ENCODE measurements at regions not wholly inside any gene's neighbourhood (a gene's known extent, or its start where the extent isn't known, plus 50 kb on each side); places are given as distances from the start of the nearest gene placed in this dataset.
A peak's percentile ranks its signal among the peaks of the same experiment; 100 is the strongest.
"Not testable (repeated sequence)": the region's sequence is repeated elsewhere in the genome, so short reads cannot be mapped to it uniquely, and the experiment has no call there.

GRCh38 chr9:41272879-41273548, 83.9 kb upstream of the ZNG1F start:
- peak; percentile 60 for DNase-seq

- DNase-seq = not testable (repeated sequence)
These were observed 81.9 kb upstream of the ZNG1F start for GRCh38 chr9:41270992-41271391.

DNA sequence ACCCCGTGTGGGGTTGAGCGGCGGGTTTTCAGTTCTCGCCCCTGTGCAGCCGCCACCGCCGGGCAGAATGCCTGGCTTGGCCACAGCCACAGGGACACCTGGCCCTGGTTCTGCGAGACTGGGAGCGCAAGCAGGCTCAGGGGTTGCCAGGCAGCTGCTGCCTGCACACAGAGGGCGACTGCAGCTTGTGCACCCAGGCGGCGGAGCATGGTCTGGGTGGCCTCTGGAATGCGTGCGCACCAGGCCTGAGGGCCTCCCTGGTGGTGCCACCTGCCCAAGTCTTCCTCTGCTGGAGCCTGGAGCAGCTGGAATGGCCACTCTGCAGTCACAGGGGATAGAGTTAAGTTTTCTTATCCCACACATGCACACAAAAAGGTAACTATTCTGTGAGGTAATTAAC, 80.4 kb upstream of the ZNG1F start:
- peak; percentile 54 for DNase-seq

- DNase-seq = peak; percentile 18
These were observed 79.9 kb upstream of the ZNG1F start for GRCh38 chr9:41269054-41269453.

DNA sequence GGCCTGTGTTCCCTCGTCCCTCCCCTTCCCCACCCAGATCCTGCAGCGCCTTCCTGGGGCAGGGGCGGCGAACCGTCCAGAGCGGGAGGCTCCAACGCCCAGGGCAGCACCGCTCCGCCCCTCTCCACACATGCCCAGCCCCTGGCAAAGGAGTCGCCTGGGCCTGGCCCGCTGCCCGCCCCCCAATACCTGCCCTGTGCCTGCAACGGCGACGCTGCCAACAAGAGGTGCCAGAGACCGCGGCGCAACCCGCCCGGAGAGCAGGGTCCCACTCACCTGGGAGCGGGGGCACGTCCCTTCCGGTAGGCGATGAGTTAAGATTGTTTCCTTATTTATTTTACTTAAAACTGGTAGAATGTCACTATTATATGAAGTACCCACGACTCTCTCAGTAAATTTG, 77.5 kb upstream of the ZNG1F start:
- DNase-seq = peak; percentile 0

- peak; percentile 4 for DNase-seq
These were observed 76.9 kb upstream of the ZNG1F start for GRCh38 chr9:41266000-41266399.

- not testable (repeated sequence) for DNase-seq
These were observed 62.9 kb upstream of the ZNG1F start for GRCh38 chr9:41251973-41252372.

DNA sequence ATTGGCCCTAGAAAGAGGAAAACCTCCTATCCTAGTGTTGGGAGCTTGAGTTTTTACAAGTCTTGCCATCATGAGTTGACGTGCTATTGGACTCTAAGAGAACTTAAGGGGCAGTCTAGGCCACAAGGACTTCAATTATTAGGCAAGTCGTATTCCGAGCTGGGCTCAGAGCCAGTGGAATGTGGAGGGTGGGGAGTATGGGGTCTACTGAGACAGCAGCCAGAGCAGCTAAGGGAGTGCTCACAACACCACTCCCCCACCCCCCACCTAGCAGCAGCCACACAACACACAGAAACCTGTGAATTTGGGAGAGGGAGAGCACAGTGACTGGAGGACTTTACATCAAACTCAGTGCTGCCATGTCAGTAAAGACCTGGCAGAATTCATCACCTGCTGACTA, 62.0 kb upstream of the ZNG1F start:
- not testable (repeated sequence) for DNase-seq

GRCh38 chr9:41246702-41247101, 57.6 kb upstream of the ZNG1F start:
- not testable (repeated sequence) for DNase-seq

Measured in eye (tissue), 1 donor.